ENCODE measurements at regions not wholly inside any gene's neighbourhood (a gene's known extent, or its start where the extent isn't known, plus 50 kb on each side); places are given as distances from the start of the nearest gene placed in this dataset.

DNA sequence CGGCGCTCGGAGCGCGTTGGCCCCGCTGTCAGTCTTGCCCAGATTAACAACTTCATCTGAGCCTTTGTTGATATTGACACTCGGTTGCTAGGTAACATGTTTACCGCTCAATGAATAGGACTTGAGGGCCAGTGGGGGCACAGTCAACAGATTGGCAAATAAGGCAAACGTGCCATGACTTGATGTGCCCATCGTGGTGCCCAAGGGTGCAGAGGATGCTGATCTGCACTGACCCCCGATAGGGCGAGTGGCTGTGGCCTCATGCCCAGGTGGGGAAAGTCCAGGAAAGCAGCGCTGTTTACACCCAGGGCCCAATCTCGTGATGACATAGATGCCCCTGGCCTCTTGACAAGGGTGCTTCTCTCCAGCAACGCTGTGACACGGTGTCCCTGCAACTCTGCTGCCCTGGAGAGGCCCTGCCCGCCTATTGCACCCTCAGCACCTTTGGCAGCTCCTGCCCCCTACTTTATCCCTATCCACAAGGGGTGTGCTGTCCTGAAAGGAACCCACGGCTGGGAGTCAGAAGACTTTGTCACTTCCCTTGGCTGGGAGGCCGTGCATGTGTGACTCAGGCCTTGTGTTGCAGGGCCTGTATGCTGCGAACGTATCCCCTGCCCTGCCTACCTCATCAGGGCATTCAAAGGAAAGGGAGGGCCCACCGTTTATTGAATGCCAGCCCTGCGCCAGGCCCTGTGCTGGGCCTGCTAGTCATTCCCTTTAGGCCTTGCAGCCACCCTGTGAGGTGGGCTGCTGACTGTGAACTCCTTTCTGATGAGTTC is 158.0 kb downstream of the INHBB start:
- WGBS (ENCODE audit: insufficient coverage, low coverage, low lambda C conversion rate, missing lambda C conversion rate), result 26% methylated on average over 16 of the region's 23 CpGs
- no peaks in the 10 kb centered on the region for H3K9me3 ChIP-seq
- peak overlapping the region; percentile 60 to 84 (median 76) for H3K27ac ChIP-seq
- peaks cover 0 to 25% (median 8%) of the 10 kb centered on the region in 4 donors for H3K4me1 ChIP-seq
- TF ChIP-seq, protein P1, sequence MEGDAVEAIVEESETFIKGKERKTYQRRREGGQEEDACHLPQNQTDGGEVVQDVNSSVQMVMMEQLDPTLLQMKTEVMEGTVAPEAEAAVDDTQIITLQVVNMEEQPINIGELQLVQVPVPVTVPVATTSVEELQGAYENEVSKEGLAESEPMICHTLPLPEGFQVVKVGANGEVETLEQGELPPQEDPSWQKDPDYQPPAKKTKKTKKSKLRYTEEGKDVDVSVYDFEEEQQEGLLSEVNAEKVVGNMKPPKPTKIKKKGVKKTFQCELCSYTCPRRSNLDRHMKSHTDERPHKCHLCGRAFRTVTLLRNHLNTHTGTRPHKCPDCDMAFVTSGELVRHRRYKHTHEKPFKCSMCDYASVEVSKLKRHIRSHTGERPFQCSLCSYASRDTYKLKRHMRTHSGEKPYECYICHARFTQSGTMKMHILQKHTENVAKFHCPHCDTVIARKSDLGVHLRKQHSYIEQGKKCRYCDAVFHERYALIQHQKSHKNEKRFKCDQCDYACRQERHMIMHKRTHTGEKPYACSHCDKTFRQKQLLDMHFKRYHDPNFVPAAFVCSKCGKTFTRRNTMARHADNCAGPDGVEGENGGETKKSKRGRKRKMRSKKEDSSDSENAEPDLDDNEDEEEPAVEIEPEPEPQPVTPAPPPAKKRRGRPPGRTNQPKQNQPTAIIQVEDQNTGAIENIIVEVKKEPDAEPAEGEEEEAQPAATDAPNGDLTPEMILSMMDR (IDR thresholded peaks at IDR 0.05), result peak; percentile 20 to 38 (median 32)
- TF ChIP-seq POLR2A (IDR thresholded peaks at IDR 0.05), result peak; percentile 45
- no peaks in the 10 kb centered on the region for H3K27me3 ChIP-seq
- intact Hi-C loops (cut with DNase I), result loop anchor here in 1 of 2 donors (10.0 kb wide), 1 partner anchor 159 kb away; the partner anchor contains the start of gene INHBB
- H3K4me3 ChIP-seq, result no peak overlapping the region
- peak; percentile 84 to 94 (median 90) for ATAC-seq
- peak; percentile 91 to 98 (median 97) for DNase-seq
- no peaks in the 10 kb centered on the region for H3K36me3 ChIP-seq

DNA sequence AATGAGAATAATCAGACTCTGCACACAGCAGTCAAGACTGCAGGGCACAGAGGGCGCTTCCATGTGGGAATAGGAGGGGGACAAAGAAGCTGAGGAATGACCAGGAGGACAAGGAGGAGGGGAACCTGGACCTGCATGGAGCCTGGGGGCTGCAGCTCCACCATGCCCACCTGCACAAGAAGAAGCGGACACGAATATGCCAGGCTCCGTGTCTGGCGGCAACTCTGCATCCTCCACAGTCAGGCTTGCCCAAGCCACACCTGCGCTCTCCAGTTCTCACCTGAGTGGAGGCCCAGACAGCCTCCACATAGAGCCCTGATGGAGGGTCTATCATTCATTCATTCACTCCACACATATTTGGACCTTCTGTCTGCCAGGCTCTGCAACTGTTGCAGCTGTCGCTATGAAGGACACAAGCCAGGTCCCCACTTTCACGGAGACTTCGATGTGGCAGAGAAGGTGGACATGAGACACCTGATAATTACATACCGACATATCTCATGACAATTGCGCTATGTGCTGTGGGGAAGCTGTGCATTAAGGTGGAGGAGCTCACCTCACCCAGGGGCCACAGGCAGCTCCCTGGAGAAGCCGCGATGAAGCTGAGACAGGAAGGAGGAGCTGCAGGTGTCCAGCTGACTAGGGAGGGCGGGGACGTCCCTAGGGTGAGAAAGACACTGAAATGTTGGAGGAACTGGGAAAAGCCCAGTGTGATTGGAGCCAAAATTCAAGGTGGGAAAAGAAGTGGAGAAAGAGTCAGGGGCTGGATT is 159.2 kb downstream of the INHBB start:
- Histone ChIP-seq H3K36me3 (no peaks in the 10 kb centered on the region), H3K4me1 (peaks cover 0 to 22% (median 8%) of the 10 kb centered on the region in 4 donors), H3K27me3 (no peaks in the 10 kb centered on the region), H3K4me3 (no peak overlapping the region), H3K9me3 (no peaks in the 10 kb centered on the region), H3K27ac (peak overlapping the region in 2 of 3 donors; percentile 76 to 84)
- intact Hi-C loops (cut with DNase I), result loop anchor here in 1 of 2 donors (10.0 kb wide), 1 partner anchor 160 kb away; the partner anchor contains the start of gene INHBB
- DNase-seq, result no peak
- TF ChIP-seq, protein P1 (IDR thresholded peaks at IDR 0.05), result no peak
- no peak for TF ChIP-seq POLR2A (IDR thresholded peaks at IDR 0.05)
- ATAC-seq, result no peak
- 86% methylated on average over 10 of the region's 15 CpGs for WGBS (ENCODE audit: insufficient coverage, low coverage, low lambda C conversion rate, missing lambda C conversion rate)

DNA sequence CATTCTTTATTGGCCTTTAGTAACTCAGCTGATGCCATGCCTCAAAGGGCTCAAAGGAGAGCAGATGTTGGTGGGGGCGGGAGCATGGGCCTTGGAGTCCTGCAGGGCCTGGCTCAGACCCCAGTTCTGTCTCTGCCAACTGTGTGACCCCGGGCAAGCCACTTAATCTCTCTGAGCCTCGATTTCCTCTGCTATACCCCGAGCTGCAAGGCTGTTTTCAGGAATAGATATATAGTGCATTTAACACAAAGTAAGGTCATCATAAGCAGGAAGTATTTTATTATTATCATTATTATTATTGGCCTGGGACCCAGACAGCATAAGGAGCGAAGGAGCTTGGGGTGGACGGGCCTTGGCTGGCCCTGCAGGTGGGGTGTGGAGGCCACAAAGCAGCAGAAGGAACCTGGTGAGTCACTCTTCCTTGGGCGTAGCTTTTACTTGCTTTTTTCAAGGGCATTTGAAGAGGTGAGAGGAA is 162.7 kb downstream of the INHBB start:
- Histone ChIP-seq H3K4me1 (peaks cover 0 to 14% (median 5%) of the 10 kb centered on the region in 4 donors), H3K27me3 (no peaks in the 10 kb centered on the region), H3K27ac (no peak overlapping the region), H3K4me3 (no peak overlapping the region), H3K36me3 (no peaks in the 10 kb centered on the region), H3K9me3 (no peaks in the 10 kb centered on the region)
- peak in 1 of 4 donors; percentile 22 for ATAC-seq
- intact Hi-C loops (cut with DNase I), result loop anchor here in 1 of 2 donors (10.0 kb wide), 1 partner anchor 164 kb away; the partner anchor contains the start of gene INHBB
- DNase-seq, result peak in 1 of 3 donors; percentile 43
- TF ChIP-seq, protein P1 (IDR thresholded peaks at IDR 0.05), result no peak
- no peak for TF ChIP-seq POLR2A (IDR thresholded peaks at IDR 0.05)
- WGBS (ENCODE audit: insufficient coverage, low coverage, low lambda C conversion rate, missing lambda C conversion rate), result 53% methylated on average over 4 of the region's 7 CpGs

DNA sequence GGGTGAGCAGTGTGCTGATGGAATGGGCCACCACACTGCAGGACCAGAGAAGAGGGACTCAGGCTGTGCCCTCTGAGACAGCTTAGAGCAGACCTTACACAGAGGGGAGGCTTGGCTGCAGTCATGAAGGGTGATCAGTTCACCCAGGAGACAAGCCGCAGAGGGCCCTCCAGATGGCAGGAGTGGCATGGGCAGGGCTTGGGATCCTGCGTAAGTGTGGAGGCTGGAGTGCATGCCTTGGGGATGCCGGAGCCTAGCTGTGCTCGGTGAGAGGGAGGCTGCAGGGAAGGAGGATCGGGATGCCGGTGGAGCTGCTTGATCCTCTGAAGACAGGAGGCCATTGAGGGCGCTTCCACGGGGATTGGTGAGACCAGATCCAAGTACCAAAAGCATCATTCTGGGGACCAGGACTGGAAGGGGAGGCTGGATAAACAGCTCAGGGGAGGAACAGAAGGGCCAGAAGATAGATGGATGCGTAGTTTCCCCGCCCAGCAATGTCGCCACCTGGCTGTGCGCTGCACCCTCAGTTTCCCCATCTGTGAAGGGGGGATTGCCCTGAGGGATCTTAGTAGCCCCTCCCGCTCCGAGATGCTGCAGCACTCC is 163.4 kb downstream of the INHBB start:
- intact Hi-C loops (cut with DNase I), result loop anchor here in 1 of 2 donors (10.0 kb wide), 1 partner anchor 165 kb away; the partner anchor contains the start of gene INHBB
- ATAC-seq, result no peak
- WGBS (ENCODE audit: insufficient coverage, low coverage, low lambda C conversion rate, missing lambda C conversion rate), result 100% methylated on average over 3 of the region's 14 CpGs

More for the DNA sequence above, 163.4 kb downstream of the INHBB start:
- no peaks in the 10 kb centered on the region for H3K36me3 ChIP-seq
- peak in 1 of 3 donors; percentile 28 for DNase-seq
- TF ChIP-seq, protein P1 (IDR thresholded peaks at IDR 0.05), result no peak
- TF ChIP-seq POLR2A (IDR thresholded peaks at IDR 0.05), result no peak
- H3K4me1 ChIP-seq, result peaks cover 0 to 11% (median 4%) of the 10 kb centered on the region in 4 donors
- H3K9me3 ChIP-seq, result no peaks in the 10 kb centered on the region
- no peak overlapping the region for H3K27ac ChIP-seq
- H3K27me3 ChIP-seq, result no peaks in the 10 kb centered on the region
- H3K4me3 ChIP-seq, result no peak overlapping the region
